GM12874 (cell line): ENCODE measurements at regions not wholly inside any gene's neighbourhood (a gene's known extent, or its start where the extent isn't known, plus 50 kb on each side); places are given as distances from the start of the nearest gene placed in this dataset.

ENCODE experiments used
- CTCF ChIP-seq: IDR thresholded peaks from 2 replicates; pipeline ENCODE4 v1.5.1; 2011; ENCODE audit warnings: low read depth, mild to moderate bottlenecking, control low read depth, low read length, moderate library complexity; ENCODE audit not compliant: insufficient read depth

GRCh38 chr3:64399205-64399800 is 174.0 kb upstream of the PRICKLE2 start:
- peak; percentile 41; the same call in 1 of the 2 replicates for TF ChIP-seq CTCF

GRCh38 chr3:64398476-64398875 is 173.2 kb upstream of the PRICKLE2 start:
- no peak for TF ChIP-seq CTCF

- TF ChIP-seq CTCF = no peak
Observed at GRCh38 chr3:64398006-64398405, 172.7 kb upstream of the PRICKLE2 start.

- TF ChIP-seq CTCF = no peak
Observed at GRCh38 chr3:64397573-64397972, 172.3 kb upstream of the PRICKLE2 start.

GRCh38 chr3:64395490-64395889 is 170.2 kb upstream of the PRICKLE2 start:
- no peak for TF ChIP-seq CTCF

- TF ChIP-seq CTCF = no peak
Observed at GRCh38 chr3:64393193-64393592, 167.9 kb upstream of the PRICKLE2 start.

GRCh38 chr3:64392001-64392400 is 166.7 kb upstream of the PRICKLE2 start:
- no peak for TF ChIP-seq CTCF

GRCh38 chr3:64390893-64391292 is 165.6 kb upstream of the PRICKLE2 start:
- no peak for TF ChIP-seq CTCF
